Vagina (tissue), 2 donors: ENCODE measurements at regions not wholly inside any gene's neighbourhood (a gene's known extent, or its start where the extent isn't known, plus 50 kb on each side); places are given as distances from the start of the nearest gene placed in this dataset.
"Not testable (repeated sequence)": the region's sequence is repeated elsewhere in the genome, so short reads cannot be mapped to it uniquely, and the experiment has no call there.

Source experiments
- DNase-seq, 2 donors: peaks; one replicate each; pipeline ENCODE4 v3.0.0-alpha.2; 2017; ENCODE audit errors: extremely low spot score in 2 of 2
- H3K27ac ChIP-seq: fragments of 200-600 bp; sonication (generic); one replicate; pipeline ENCODE4 v1.5.1; 2019
- H3K27me3 ChIP-seq: fragments of 200-600 bp; sonication (generic); one replicate; pipeline ENCODE4 v1.5.1; 2019
- H3K36me3 ChIP-seq, 2 donors: fragments of 200-600 bp; sonication (generic); one replicate each; pipeline ENCODE4 v1.5.1; 2017 to 2019
- H3K4me1 ChIP-seq: fragments of 200-600 bp; sonication (generic); one replicate; pipeline ENCODE4 v1.5.1; 2019
- H3K4me3 ChIP-seq, 2 donors: fragments of 200-600 bp; sonication (generic); 1 replicate in 1 of 2; 2 replicates in 1 of 2; pipeline ENCODE4 v1.5.1; 2016 to 2019
- H3K9me3 ChIP-seq: fragments of 200-600 bp; sonication (generic); one replicate; pipeline ENCODE4 v1.5.1; 2019
- POLR2A ChIP-seq, 2 donors: fragments of 450-650 bp; IDR thresholded peaks; one replicate each; pipeline ENCODE4 v1.6.1; 2017; ENCODE audit warnings: antibody characterized with exemption in 2 of 2, mild to moderate bottlenecking in 2 of 2, moderate library complexity in 2 of 2
- POLR2AphosphoS5 ChIP-seq, 2 donors: sonication (generic); formaldehyde crosslinking; IDR thresholded peaks; one replicate each; pipeline ENCODE4 v1.9.0; 2017; ENCODE audit warnings: antibody characterized with exemption in 2 of 2, mild to moderate bottlenecking in 2 of 2, low read depth in 1 of 2; ENCODE audit not compliant: insufficient read depth in 1 of 2
- intact Hi-C: fragments of 100-400 bp; cut with DNase I; formaldehyde crosslinking; loops from one replicate; pipeline ENCODE4 v1.15.1; 2023
- TF ChIP-seq, protein P1 (sequence below), 3 experiments: fragments of 450-650 bp in 2 of 3; fragments of 200-600 bp in 1 of 3; sonication (generic) in 1 of 3; IDR thresholded peaks; one replicate each; pipeline ENCODE4 v1.5.1; 2017 to 2019; ENCODE audit warnings: antibody characterized with exemption in 3 of 3, mild to moderate bottlenecking in 2 of 3, moderate library complexity in 2 of 3

GRCh38 chr6:157747370-157747769 is 75.7 kb upstream of the SNX9 start:
- no peaks in the 10 kb centered on the region for H3K9me3 ChIP-seq
- H3K4me1 ChIP-seq: peaks cover 10% of the 10 kb centered on the region
- H3K27me3 ChIP-seq: no peaks in the 10 kb centered on the region
- TF ChIP-seq POLR2A (IDR thresholded peaks at IDR 0.05) (no peak), POLR2AphosphoS5 (IDR thresholded peaks at IDR 0.05; ENCODE audit: insufficient read depth in 1 of 2, low read depth in 1 of 2) (no peak)
- TF ChIP-seq, protein P1, sequence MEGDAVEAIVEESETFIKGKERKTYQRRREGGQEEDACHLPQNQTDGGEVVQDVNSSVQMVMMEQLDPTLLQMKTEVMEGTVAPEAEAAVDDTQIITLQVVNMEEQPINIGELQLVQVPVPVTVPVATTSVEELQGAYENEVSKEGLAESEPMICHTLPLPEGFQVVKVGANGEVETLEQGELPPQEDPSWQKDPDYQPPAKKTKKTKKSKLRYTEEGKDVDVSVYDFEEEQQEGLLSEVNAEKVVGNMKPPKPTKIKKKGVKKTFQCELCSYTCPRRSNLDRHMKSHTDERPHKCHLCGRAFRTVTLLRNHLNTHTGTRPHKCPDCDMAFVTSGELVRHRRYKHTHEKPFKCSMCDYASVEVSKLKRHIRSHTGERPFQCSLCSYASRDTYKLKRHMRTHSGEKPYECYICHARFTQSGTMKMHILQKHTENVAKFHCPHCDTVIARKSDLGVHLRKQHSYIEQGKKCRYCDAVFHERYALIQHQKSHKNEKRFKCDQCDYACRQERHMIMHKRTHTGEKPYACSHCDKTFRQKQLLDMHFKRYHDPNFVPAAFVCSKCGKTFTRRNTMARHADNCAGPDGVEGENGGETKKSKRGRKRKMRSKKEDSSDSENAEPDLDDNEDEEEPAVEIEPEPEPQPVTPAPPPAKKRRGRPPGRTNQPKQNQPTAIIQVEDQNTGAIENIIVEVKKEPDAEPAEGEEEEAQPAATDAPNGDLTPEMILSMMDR (IDR thresholded peaks at IDR 0.05): no peak
- no peak overlapping the region for H3K27ac ChIP-seq
- H3K36me3 ChIP-seq: no peaks in the 10 kb centered on the region
- no peak overlapping the region for H3K4me3 ChIP-seq
- intact Hi-C loops: no loop called here
- DNase-seq: no peak

DNA sequence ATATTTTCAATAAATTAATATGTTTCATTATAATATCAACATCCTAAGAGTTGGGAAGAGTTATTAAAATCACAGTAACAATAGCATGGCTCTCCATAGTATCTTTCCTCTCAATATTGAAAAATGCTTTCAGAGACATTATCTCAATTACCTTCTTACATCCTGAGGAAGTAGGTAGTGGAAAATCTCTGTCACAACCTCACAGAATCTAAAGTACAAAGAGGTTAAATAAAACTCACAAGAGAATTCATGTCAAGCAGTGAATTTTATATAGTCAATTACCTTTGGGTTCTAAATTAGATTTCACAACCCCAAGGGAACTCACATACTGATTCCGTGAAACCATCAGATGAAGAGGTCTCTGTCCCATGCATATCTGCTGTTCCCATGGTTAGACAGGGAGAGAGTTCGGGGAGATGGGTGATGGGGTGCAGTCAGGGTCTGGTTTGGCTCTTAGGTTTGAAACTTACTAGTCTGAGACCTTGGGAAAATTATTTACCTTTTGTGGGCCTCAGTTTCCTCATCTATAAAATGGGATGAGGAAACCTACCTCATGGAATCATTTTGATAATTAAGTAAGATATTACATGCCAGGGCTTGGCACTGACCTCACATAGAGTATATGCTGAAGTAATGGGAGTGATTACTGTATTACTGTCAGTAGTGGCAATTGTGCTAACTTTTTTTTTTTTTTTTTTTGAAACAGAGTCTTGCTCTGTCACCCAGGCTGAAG is 74.0 kb upstream of the SNX9 start:
- intact Hi-C loops: no loop called here

GRCh38 chr6:157750973-157751372 is 72.1 kb upstream of the SNX9 start:
- H3K4me3 ChIP-seq, intact Hi-C loops: not testable (repeated sequence)

More for the DNA sequence above, 74.0 kb upstream of the SNX9 start:
- no peak for DNase-seq
- H3K36me3 ChIP-seq: no peaks in the 10 kb centered on the region
- no peak overlapping the region for H3K27ac ChIP-seq
- no peaks in the 10 kb centered on the region for H3K27me3 ChIP-seq
- H3K4me3 ChIP-seq: no peak overlapping the region
- no peak for TF ChIP-seq POLR2A (IDR thresholded peaks at IDR 0.05)
- TF ChIP-seq, protein P1 (IDR thresholded peaks at IDR 0.05): no peak
- no peak for TF ChIP-seq POLR2AphosphoS5 (IDR thresholded peaks at IDR 0.05; ENCODE audit: insufficient read depth in 1 of 2, low read depth in 1 of 2)
- no peaks in the 10 kb centered on the region for H3K4me1 ChIP-seq
- no peaks in the 10 kb centered on the region for H3K9me3 ChIP-seq

DNA sequence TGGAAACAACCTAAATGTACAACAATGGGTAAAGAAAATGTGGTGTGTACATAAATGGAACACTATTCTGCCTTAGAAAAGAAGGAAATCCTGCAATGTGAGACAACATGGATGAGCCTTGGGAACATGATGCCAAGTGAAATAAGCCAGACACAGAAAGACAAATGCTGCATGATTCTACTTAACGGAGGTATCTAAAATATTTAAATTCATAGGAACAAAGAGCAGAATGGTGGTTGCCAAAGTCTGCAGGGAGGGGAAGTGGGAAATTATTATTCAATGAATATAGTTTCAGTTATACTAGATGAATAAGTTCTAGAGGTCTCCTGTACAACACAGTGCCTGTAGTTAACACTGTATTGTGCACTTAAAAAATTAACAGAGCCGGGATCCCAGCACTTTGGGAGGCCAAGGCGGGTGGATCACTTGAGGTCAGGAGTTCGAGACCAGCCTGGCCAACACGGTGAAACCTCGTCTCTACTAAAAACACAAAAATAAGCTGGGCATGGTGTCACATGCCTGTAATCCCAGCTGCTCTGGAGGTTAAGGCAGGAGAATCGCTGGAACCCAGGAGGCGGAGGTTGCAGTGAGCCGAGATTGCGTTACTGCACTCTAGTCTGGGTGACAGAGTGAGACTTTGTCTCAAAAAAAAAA is 71.4 kb upstream of the SNX9 start:
- no peak overlapping the region for H3K4me3 ChIP-seq
- H3K9me3 ChIP-seq: no peaks in the 10 kb centered on the region
- H3K27ac ChIP-seq: no peak overlapping the region
- TF ChIP-seq, protein P1 (IDR thresholded peaks at IDR 0.05): no peak
- TF ChIP-seq POLR2A (IDR thresholded peaks at IDR 0.05) (no peak), POLR2AphosphoS5 (IDR thresholded peaks at IDR 0.05; ENCODE audit: insufficient read depth in 1 of 2, low read depth in 1 of 2) (no peak)
- H3K36me3 ChIP-seq: no peaks in the 10 kb centered on the region
- intact Hi-C loops: no loop called here
- H3K4me1 ChIP-seq: peaks cover 5% of the 10 kb centered on the region
- no peaks in the 10 kb centered on the region for H3K27me3 ChIP-seq
- no peak for DNase-seq

More at GRCh38 chr6:157750973-157751372, 72.1 kb upstream of the SNX9 start:
- H3K4me1 ChIP-seq, H3K9me3 ChIP-seq, H3K27me3 ChIP-seq, H3K36me3 ChIP-seq, H3K27ac ChIP-seq, DNase-seq: not testable (repeated sequence)

DNA sequence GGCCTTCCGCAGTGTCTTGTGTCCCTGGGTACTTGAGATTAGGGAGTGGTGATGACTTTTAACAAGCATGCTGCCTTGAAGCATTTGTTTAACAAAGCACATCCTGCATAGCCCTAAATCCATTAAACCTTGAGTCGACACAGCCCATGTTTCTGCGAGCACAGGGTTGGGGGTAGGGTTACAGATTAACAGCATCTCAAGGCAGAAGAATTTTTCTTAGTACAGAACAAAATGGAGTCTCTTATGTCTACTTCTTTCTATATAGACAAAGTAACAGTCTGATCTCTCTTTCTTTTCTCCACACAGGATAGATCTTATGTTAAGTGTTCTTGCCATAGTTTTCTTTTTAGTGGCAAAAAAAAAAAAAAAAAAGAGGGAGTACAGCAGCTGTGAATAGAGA is 70.2 kb upstream of the SNX9 start:
- H3K4me3 ChIP-seq, DNase-seq, intact Hi-C loops, H3K27me3 ChIP-seq, H3K36me3 ChIP-seq, H3K9me3 ChIP-seq: not testable (repeated sequence)
- peak overlapping the region; percentile 1 for H3K27ac ChIP-seq
- H3K4me1 ChIP-seq: peaks cover 16% of the 10 kb centered on the region

DNA sequence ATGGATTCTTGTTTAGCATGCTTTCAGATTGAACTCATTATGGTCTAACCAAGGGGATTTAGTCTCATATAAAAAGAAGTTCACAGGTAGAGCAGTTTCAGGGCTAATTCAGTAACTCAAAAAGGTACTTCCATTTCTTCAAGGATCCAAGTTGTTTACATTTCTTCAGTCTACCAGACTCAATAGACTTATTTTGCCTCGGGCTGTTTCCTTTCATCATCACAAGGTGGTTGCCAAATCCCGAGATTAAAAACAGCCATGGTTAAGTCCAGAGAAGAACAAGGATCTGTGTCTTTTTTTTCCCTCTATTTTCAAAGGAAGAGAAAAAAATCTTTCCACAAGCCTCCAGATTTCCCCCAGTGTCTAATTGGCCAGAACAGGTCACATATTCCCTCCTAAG is 69.8 kb upstream of the SNX9 start:
- Histone ChIP-seq H3K27me3 (no peaks in the 10 kb centered on the region), H3K36me3 (no peaks in the 10 kb centered on the region), H3K4me1 (peaks cover 16% of the 10 kb centered on the region), H3K4me3 (no peak overlapping the region), H3K27ac (peak overlapping the region; percentile 1), H3K9me3 (no peaks in the 10 kb centered on the region)
- DNase-seq: no peak
- intact Hi-C loops: no loop called here
- TF ChIP-seq POLR2A (IDR thresholded peaks at IDR 0.05) (no peak), POLR2AphosphoS5 (IDR thresholded peaks at IDR 0.05; ENCODE audit: insufficient read depth in 1 of 2, low read depth in 1 of 2) (no peak)
- TF ChIP-seq, protein P1 (IDR thresholded peaks at IDR 0.05): no peak

DNA sequence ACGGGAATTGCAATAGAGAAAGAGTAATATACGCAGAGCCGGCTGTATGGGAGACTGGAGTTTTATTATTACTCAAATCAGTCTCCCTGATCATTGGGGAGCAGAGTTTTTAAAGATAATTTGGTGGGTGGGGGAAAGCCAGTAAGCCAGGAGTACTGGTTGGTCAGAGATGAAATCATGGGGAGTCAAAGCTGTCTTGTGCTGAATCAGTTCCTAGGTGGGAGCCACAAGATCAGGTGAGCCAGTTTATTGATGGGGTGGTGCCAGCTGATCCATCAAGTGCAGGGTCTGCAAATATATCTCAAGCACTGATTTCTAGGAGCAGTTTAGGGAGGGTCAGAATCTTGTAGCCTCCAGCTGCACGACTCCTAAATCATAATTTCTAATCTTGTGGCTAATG is 69.2 kb upstream of the SNX9 start:
- H3K9me3 ChIP-seq, DNase-seq, H3K27me3 ChIP-seq, H3K36me3 ChIP-seq, intact Hi-C loops, H3K4me3 ChIP-seq: not testable (repeated sequence)
- Histone ChIP-seq H3K27ac (peak overlapping the region; percentile 1), H3K4me1 (peaks cover 16% of the 10 kb centered on the region)
